Heart right ventricle (tissue), 16 donors: ENCODE measurements at regions not wholly inside any gene's neighbourhood (a gene's known extent, or its start where the extent isn't known, plus 50 kb on each side); places are given as distances from the start of the nearest gene placed in this dataset.

Experiments
- ATAC-seq, 8 donors: fragments of 200-7000 bp; cut with Tn5 transposase; one replicate each; pipeline ENCODE4 v1.9.1; 2020; ENCODE audit warnings: mild to moderate bottlenecking in 8 of 8, moderate library complexity in 8 of 8, moderate number of reproducible peaks in 1 of 8
- DNase-seq, 2 donors: peaks; one replicate each; pipeline ENCODE4 v3.0.0-alpha.2; 2020
- H3K27ac ChIP-seq, 10 donors: fragments of 200-600 bp; sonication (generic) in 2 of 10; one replicate each; pipeline versions ENCODE4 v1.5.0 to v1.8.0; 2020 to 2022; ENCODE audit warnings: mild to moderate bottlenecking in 3 of 10
- H3K27me3 ChIP-seq, 7 donors: fragments of 200-600 bp; one replicate each; pipeline ENCODE4 v1.8.0; 2021 to 2022; ENCODE audit warnings: mild to moderate bottlenecking in 2 of 7
- H3K36me3 ChIP-seq, 9 donors: fragments of 200-600 bp; sonication (generic) in 1 of 9; one replicate each; pipeline versions ENCODE4 v1.5.0 to v1.8.0; 2020 to 2022; ENCODE audit warnings: mild to moderate bottlenecking in 2 of 9
- H3K4me1 ChIP-seq, 9 donors: fragments of 200-600 bp; sonication (generic) in 1 of 9; one replicate each; pipeline versions ENCODE4 v1.5.0 to v1.8.0; 2020 to 2022; ENCODE audit warnings: mild to moderate bottlenecking in 4 of 9
- H3K4me3 ChIP-seq, 10 donors: fragments of 200-600 bp; sonication (generic) in 2 of 10; one replicate each; pipeline versions ENCODE4 v1.5.0 to v1.8.0; 2020 to 2022; ENCODE audit warnings: mild to moderate bottlenecking in 7 of 10, moderate library complexity in 2 of 10
- H3K9me3 ChIP-seq, 11 donors: fragments of 200-600 bp in 10 of 11; sonication (generic) in 2 of 11; one replicate each; pipeline versions ENCODE4 v1.5.0 to v1.8.0; 2013 to 2022; ENCODE audit warnings: mild to moderate bottlenecking in 2 of 11, control low read depth in 1 of 11, moderate library complexity in 1 of 11
- WGBS, 2 donors: extraction: QIAGEN DNeasy Blood & Tissue Kit; methylation state at CpG; one replicate each; pipeline ENCODE4 v1.1.7; 2013; ENCODE audit warnings: inconsistent platforms in 1 of 2; 5-methylcytosine and 5-hydroxymethylcytosine counted together
- intact Hi-C, 10 donors: fragments of 100-400 bp; cut with DNase I; formaldehyde crosslinking; loops; one replicate each; pipeline versions ENCODE4 v1.11.1 to v1.14.2; 2022
- TF ChIP-seq, protein P1 (sequence below), 9 donors: fragments of 200-600 bp; sonication (generic) in 2 of 9; IDR thresholded peaks; one replicate each; pipeline versions ENCODE4 v1.5.0 to v1.8.0; 2021 to 2022; ENCODE audit warnings: antibody characterized with exemption in 9 of 9, mild to moderate bottlenecking in 5 of 9, moderate library complexity in 1 of 9
- donor health status: Arrhythmogenic right ventricular cardiomyopathy.
- donor health status: ischemic (EF 13 %, LVEDD 7.1; RV severe dilation, severe dysfunction).
- donor health status: healthy with polysubstance abuse.
- donor health status: DM: no; HTN: yes; CAD: no.
- donor health status: DM: no; HTN: no; CAD: no.
- donor health status: ischemic (EF 25% LVEDD 6.9; RV normal size, moderate dysfunction).
- donor health status: ischemic (EF 25% LVEDD 5.7; RV mildly dilated, moderate dysfunction).
- donor health status: healthy.
- donor health status: DM: yes; HTN: yes; CAD: no.
- donor health status: Ischemic cardiomyopathy.
- donor health status: ischemic (EF 35%, LVEDD 5.7; RV mildly dilated, moderate dysfunction).
- donor health status: nonischemic (EF 11% LVEDD 7.7; RV severe dilation, severe dysfunction).
- donor health status: DM: yes; HTN: yes; CAD: no.
- donor health status: PGD.
- donor health status: ischemic (EF 29% LVEDD 5.4; RV normal size, mild dysfunction).
- donor health status: nonischemic (EF 23%, LVEDD 6.1; RV moderate dilation, normal function).

DNA sequence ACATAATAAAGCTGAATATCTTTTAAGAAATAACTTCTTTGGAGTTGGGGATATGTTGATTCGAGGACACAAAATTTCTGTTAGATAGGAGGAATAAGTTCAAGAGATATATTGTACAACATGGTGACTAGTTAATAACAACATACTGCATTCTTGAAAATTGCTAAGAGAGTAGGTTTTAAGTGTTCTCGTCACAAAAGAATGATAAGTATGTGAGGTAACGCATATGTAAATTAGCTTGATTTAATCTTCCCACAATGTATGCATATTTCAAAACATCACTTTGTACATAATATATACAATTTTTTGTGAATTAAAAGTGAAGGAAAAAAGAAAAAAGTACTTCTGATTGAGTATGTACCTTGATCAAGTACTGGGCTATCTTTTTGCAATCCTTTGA, 428.0 kb upstream of the TRPC7 start:
- intact Hi-C loops: no loop called here
- ATAC-seq: no peak
- DNase-seq: no peak
- no peaks in the 10 kb centered on the region for H3K36me3 ChIP-seq
- H3K4me3 ChIP-seq: no peak overlapping the region
- WGBS, 2 donors: 77 to 82% methylated on average over 3 of the region's 3 CpGs
- TF ChIP-seq, protein P1, sequence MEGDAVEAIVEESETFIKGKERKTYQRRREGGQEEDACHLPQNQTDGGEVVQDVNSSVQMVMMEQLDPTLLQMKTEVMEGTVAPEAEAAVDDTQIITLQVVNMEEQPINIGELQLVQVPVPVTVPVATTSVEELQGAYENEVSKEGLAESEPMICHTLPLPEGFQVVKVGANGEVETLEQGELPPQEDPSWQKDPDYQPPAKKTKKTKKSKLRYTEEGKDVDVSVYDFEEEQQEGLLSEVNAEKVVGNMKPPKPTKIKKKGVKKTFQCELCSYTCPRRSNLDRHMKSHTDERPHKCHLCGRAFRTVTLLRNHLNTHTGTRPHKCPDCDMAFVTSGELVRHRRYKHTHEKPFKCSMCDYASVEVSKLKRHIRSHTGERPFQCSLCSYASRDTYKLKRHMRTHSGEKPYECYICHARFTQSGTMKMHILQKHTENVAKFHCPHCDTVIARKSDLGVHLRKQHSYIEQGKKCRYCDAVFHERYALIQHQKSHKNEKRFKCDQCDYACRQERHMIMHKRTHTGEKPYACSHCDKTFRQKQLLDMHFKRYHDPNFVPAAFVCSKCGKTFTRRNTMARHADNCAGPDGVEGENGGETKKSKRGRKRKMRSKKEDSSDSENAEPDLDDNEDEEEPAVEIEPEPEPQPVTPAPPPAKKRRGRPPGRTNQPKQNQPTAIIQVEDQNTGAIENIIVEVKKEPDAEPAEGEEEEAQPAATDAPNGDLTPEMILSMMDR (IDR thresholded peaks at IDR 0.05): no peak
- H3K4me1 ChIP-seq: no peaks in the 10 kb centered on the region
- peaks cover 0 to 4% (median 0%) of the 10 kb centered on the region in 11 donors for H3K9me3 ChIP-seq
- no peak overlapping the region for H3K27ac ChIP-seq
- no peaks in the 10 kb centered on the region for H3K27me3 ChIP-seq

DNA sequence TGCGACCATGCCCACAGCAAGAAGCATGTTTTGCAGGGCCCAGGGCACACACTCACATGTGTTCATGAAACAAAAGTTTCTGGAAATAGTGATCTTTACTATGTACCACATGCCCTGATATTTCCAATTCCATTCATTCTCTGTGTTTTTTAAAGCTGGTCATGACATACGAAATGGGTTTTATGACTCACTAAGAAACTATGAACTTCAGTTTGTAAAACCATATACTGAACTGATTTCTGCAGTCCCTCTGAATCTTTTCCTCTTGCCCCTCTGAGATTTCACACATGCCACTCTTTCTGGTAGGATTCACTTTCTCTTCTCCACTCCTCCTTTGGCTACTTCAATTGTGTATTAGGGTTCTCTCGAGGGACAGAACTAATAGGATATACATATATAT, 416.1 kb upstream of the TRPC7 start:
- 72 to 75% methylated on average over 3 of the region's 3 CpGs for WGBS, 2 donors

DNA sequence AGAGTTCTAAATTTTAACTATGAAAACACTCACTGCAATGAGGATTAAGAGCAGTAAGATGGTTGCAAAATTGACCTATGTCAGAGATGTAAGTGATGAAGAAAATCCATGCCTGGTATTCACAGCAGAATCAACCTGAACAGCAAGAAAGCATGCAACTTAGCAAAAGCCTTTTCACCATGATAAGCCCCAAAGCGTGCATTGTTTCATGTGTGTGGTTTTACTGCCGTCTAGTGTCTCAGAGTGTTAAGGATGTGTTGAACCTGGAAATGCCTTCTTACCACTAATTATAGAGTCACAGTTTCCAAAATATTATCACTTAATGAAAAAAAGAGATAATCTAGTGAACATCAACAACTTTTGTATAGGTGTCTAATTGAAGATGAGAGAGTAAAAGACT, 415.2 kb upstream of the TRPC7 start:
- Histone ChIP-seq H3K4me3 (no peak overlapping the region), H3K4me1 (no peaks in the 10 kb centered on the region), H3K27me3 (no peaks in the 10 kb centered on the region), H3K27ac (no peak overlapping the region), H3K9me3 (peaks cover 0 to 10% (median 0%) of the 10 kb centered on the region in 11 donors), H3K36me3 (no peaks in the 10 kb centered on the region)
- DNase-seq: no peak
- TF ChIP-seq, protein P1 (IDR thresholded peaks at IDR 0.05): no peak
- intact Hi-C loops: no loop called here
- no peak for ATAC-seq
- WGBS, 2 donors: 51 to 58% methylated on average over 2 of the region's 2 CpGs

More for the DNA sequence above, 416.1 kb upstream of the TRPC7 start:
- Histone ChIP-seq H3K4me3 (no peak overlapping the region), H3K27me3 (no peaks in the 10 kb centered on the region), H3K36me3 (no peaks in the 10 kb centered on the region), H3K27ac (no peak overlapping the region), H3K9me3 (peaks cover 0 to under 1% (median 0%) of the 10 kb centered on the region in 11 donors), H3K4me1 (no peaks in the 10 kb centered on the region)
- TF ChIP-seq, protein P1 (IDR thresholded peaks at IDR 0.05): no peak
- DNase-seq: no peak
- ATAC-seq: no peak
- intact Hi-C loops: no loop called here

DNA sequence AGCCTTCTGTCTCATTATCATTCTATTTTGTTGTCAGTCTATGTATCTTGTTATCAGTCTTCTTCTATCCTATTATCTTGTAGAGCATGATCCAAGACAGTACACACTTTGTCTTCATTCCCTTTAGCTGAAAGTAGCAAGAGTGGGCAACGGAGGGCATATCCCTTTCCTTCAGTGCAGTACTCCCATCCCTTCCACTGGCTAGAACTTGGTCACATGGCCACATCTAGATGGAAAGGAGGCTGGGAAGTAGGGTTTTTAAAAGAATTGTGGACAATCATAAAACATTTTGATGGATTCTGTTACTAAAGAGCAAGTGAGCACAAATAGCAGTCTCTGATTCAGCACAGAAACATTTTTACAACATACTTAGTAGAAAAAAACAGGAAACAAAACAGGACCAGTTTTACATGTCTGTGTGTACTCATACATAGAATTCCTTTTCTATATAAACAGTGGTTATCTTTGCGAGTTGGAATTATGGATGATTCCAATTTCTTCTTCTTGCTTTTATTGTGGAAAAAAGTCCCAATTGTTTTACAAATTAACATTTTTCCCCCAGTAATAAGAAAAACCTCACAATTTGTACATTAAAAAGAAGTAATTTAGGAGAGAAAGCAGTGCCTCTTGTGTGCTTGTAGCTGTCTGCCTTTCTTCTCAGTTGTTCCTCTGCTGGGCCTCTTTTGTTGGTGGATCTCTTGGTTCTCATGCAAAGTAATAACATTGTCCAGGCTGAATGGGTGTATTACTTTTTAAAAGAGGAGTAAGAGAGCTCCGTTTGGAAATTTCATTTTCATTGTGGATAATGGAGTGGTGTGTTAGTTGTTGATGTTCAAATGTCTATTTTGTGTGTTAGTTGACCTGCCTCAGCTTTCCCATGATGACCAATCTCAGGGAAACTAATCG, 410.9 kb upstream of the TRPC7 start:
- ATAC-seq (no peak), DNase-seq (no peak)
- 67 to 68% methylated on average over 4 of the region's 4 CpGs for WGBS, 2 donors
- no peak overlapping the region for H3K27ac ChIP-seq
- no peaks in the 10 kb centered on the region for H3K4me1 ChIP-seq
- peaks cover 0 to 12% (median 0%) of the 10 kb centered on the region in 11 donors for H3K9me3 ChIP-seq
- peaks cover 0 to 25% (median 0%) of the 10 kb centered on the region in 7 donors for H3K27me3 ChIP-seq
- intact Hi-C loops: no loop called here
- H3K4me3 ChIP-seq: no peak overlapping the region
- no peaks in the 10 kb centered on the region for H3K36me3 ChIP-seq
- TF ChIP-seq, protein P1 (IDR thresholded peaks at IDR 0.05): no peak
